ENCODE measurements at regions not wholly inside any gene's neighbourhood (a gene's known extent, or its start where the extent isn't known, plus 50 kb on each side); places are given as distances from the start of the nearest gene placed in this dataset.

DNA sequence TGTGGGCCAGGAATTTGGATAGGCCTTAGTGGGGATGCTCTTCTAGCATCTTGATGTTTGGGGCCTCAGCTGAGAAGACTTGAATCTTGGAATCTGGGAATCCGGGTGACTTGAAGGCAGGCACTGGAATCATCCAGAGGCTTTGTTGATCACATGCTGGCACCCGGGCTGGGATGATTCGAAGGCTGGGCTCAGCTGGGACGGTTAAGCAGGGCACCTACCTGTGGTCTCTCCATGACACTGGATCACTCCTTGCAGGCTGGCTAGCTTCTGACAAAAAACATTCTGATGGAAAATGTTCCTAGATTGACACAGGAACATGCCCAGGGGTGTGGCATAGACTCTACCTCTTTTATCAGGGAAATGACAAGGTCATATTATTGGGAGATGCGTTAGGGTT is 149.1 kb downstream of the TENT4A start:
- TF ChIP-seq Cebpa-rat (IDR thresholded peaks at IDR 0.05): no peak
- Histone ChIP-seq H3K36me3 (no peaks in the 10 kb centered on the region), H3K27ac (no peak overlapping the region), H3K4me3 (no peak overlapping the region), H4K20me1 (no peaks in the 10 kb centered on the region), H3K27me3 (no peaks in the 10 kb centered on the region), H3K4me1 (peaks cover 40% of the 10 kb centered on the region), H3K4me2 (no peak overlapping the region), H3K9me3 (peaks cover 12% of the 10 kb centered on the region), H3K9ac (no peak overlapping the region)

DNA sequence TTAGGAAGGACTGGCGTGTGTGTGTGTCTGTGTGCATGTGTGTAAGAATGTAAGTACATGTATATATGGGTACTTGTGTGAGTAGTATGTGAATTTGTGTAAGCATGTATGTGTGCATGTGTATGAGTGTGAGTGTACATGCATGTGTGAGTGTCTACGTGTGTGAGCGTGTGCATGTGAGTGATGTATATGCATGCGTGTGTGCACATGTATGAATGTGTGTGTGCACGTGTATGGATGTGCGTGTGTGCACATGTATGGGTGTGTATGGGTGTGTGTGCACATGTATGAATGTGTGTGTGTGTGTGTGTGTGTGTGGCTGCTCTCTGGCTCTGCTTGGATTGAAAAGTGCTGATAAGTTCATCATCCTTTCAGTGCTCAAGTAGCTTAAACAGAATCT is 154.5 kb downstream of the TENT4A start:
- Histone ChIP-seq H3K36me3 (no peaks in the 10 kb centered on the region), H3K4me3 (no peak overlapping the region), H3K4me1 (peaks cover 10% of the 10 kb centered on the region), H3K9ac (no peak overlapping the region), H3K27me3 (no peaks in the 10 kb centered on the region), H4K20me1 (no peaks in the 10 kb centered on the region), H3K9me3 (peaks cover 6% of the 10 kb centered on the region), H3K27ac (no peak overlapping the region), H3K4me2 (no peak overlapping the region)
- no peak for TF ChIP-seq Cebpa-rat (IDR thresholded peaks at IDR 0.05)

DNA sequence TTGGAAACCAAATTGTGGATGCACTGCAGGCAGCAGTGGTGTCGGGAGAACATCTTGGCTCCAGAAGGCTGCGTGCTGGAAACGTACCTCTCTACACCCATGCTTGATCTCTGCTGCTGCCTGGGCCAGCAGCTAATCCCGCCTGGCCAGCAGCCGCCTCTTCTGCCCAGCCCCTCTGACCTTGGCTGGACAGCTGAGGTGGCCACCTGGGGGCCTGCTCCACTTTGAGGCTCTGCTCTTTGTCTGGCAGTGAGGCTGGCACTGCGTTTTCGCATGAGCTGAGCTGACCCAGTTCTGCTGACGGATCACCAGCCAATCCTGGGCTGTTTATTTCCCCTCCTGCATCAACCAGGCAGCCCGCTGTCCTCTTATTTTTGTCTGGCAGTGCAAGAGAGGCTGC is 154.9 kb downstream of the TENT4A start:
- no peak overlapping the region for H3K4me3 ChIP-seq
- H4K20me1 ChIP-seq: no peaks in the 10 kb centered on the region
- peaks cover 1% of the 10 kb centered on the region for H3K9me3 ChIP-seq
- H3K36me3 ChIP-seq: no peaks in the 10 kb centered on the region
- peaks cover 10% of the 10 kb centered on the region for H3K4me1 ChIP-seq
- H3K9ac ChIP-seq: no peak overlapping the region
- no peak overlapping the region for H3K27ac ChIP-seq
- H3K27me3 ChIP-seq: no peaks in the 10 kb centered on the region
- H3K4me2 ChIP-seq: no peak overlapping the region
- TF ChIP-seq Cebpa-rat (IDR thresholded peaks at IDR 0.05): no peak

DNA sequence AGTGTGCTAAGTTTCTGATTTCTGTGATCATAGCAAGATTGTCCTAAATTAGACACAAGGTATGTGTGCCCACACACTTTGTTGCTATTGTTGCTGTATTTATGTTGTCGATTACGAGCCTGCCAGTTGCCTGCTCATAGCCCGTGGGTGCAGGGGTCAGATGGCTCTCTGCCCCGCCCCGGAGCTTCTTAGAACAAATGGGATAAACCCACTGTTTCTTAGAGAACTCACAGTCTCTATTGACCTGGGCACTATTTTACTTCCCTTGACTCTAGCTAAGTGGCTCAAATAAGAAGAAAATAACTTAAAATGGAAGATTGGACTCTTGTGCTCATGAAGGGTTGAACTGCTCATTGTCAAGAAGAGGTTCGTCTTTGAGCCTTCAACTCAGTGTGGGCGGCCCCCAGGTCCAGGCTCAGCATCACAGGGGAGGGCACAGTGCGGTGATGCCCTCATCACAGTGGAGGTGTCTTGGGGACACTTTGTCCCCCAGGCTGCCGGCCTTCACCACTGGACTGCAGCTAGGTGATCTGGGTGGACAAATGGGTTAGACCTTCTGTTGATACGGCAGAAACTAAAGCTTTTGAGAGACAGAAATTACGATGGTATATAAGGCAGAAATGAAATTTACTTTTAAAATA is 155.5 kb downstream of the TENT4A start:
- H3K36me3 ChIP-seq: no peaks in the 10 kb centered on the region
- H3K4me3 ChIP-seq: no peak overlapping the region
- TF ChIP-seq Cebpa-rat (IDR thresholded peaks at IDR 0.05): no peak
- no peak overlapping the region for H3K27ac ChIP-seq
- H3K9me3 ChIP-seq: no peaks in the 10 kb centered on the region
- no peak overlapping the region for H3K9ac ChIP-seq
- no peak overlapping the region for H3K4me2 ChIP-seq
- no peaks in the 10 kb centered on the region for H4K20me1 ChIP-seq
- H3K27me3 ChIP-seq: no peaks in the 10 kb centered on the region
- H3K4me1 ChIP-seq: peaks cover 10% of the 10 kb centered on the region

DNA sequence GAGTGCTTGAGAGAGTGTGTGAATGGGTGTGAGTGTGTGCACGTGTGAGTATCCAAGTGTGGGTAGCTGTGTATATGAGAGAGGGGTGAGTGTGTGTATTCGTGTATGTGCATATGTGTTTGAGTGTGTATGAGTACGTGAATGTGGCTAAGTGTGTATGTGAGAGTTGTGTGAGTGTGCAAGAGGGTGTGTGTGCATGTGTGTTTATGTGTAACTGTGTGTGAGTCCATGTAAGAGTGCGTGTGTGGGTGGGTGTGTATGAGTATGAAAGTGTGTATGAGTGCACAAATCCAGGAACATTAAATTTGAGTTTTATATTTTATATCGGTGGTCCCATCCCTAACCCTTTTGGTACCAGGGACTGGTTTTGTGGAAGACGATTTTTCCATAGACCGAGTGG is 156.4 kb downstream of the TENT4A start:
- Histone ChIP-seq H3K4me3 (no peak overlapping the region), H3K27me3 (no peaks in the 10 kb centered on the region), H3K9me3 (no peaks in the 10 kb centered on the region), H3K27ac (no peak overlapping the region), H3K9ac (no peak overlapping the region), H3K4me2 (no peak overlapping the region), H3K36me3 (no peaks in the 10 kb centered on the region), H4K20me1 (no peaks in the 10 kb centered on the region), H3K4me1 (peaks cover 10% of the 10 kb centered on the region)
- no peak for TF ChIP-seq Cebpa-rat (IDR thresholded peaks at IDR 0.05)

DNA sequence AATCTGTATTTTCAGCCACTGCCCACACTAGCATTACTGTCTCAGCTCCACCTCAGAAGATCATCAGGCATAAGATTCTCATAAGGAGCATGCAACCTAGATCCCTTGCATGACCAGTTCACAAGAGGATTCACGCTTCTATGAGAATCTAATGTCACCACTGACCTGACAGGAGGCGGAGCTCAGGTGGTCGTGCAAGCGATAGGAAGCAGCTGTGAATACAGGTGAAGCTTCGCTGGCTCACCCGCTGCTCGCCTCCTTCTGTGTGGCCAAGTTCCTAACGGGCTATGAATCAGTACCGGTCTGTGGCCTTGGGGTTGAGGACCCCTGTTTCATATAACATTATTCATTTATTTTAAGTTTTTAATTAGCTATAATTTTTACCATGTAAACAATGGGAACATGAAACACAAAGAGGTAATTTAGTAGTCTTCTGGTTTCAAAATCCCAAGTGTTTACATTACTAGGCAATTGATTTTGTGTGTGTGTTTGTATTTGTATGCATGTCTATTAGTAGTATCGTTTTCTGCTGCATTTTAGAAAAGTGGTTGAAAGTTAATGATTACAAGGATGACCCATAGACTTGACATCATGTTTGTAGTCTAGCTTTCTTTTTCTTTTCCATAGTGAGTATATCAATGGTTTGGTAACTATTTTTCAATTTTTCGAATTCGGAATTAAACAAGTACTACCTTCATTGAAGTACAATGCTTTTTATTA is 159.4 kb downstream of the TENT4A start:
- no peak for TF ChIP-seq Cebpa-rat (IDR thresholded peaks at IDR 0.05)
- Histone ChIP-seq H3K9me3 (no peaks in the 10 kb centered on the region), H3K4me2 (no peak overlapping the region), H3K9ac (no peak overlapping the region), H3K27me3 (no peaks in the 10 kb centered on the region), H3K27ac (no peak overlapping the region), H3K4me3 (no peak overlapping the region), H3K36me3 (no peaks in the 10 kb centered on the region), H4K20me1 (no peaks in the 10 kb centered on the region), H3K4me1 (no peaks in the 10 kb centered on the region)

DNA sequence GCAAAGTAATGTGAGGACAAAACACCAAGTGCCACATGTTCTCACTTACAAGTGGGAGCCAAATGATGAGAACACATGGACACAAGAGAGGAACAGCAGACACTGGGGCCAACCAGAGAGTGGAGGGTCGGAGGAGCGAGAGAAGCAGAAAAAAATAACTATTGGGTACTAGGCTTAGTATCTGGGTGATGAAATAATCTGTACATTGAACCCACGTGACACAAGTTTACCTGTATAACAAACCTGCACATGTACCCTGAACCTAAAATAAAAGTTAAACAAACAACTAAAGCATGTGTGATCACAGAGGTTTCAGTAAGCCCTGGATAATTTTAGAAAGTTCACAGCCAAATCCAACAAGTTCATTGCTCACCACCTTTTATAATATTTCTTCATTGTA is 160.1 kb downstream of the TENT4A start:
- H3K27me3 ChIP-seq: no peaks in the 10 kb centered on the region
- TF ChIP-seq Cebpa-rat (IDR thresholded peaks at IDR 0.05): no peak
- H3K27ac ChIP-seq: no peak overlapping the region

DNA sequence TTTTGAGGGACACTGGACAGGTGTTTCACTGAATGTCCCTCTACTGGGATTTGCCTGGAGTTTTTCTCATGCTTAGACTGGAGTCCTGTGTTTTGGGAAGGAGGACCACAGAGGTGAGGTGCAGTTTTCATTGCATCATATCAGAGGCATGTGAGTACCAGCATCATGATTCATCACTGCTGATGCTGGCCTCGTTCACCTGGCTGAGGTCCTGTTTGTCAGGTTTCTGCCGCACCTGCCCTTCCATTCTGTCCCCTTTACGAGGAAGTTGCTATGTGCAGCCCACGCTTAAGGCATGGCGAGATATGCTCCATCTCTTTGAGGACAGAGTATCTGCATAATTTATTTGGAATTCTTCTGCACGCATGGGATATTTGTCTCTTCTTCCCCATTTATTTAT is 162.1 kb downstream of the TENT4A start:
- Histone ChIP-seq H3K4me1 (no peaks in the 10 kb centered on the region), H3K4me2 (no peak overlapping the region), H4K20me1 (no peaks in the 10 kb centered on the region), H3K9me3 (no peaks in the 10 kb centered on the region), H3K4me3 (no peak overlapping the region), H3K27ac (no peak overlapping the region), H3K27me3 (no peaks in the 10 kb centered on the region), H3K36me3 (no peaks in the 10 kb centered on the region), H3K9ac (no peak overlapping the region)
- TF ChIP-seq Cebpa-rat (IDR thresholded peaks at IDR 0.05): no peak

More for the DNA sequence above, 160.1 kb downstream of the TENT4A start:
- H3K36me3 ChIP-seq: no peaks in the 10 kb centered on the region
- no peak overlapping the region for H3K4me3 ChIP-seq
- H3K4me2 ChIP-seq: no peak overlapping the region
- no peaks in the 10 kb centered on the region for H4K20me1 ChIP-seq
- H3K4me1 ChIP-seq: no peaks in the 10 kb centered on the region
- no peaks in the 10 kb centered on the region for H3K9me3 ChIP-seq
- H3K9ac ChIP-seq: no peak overlapping the region

DNA sequence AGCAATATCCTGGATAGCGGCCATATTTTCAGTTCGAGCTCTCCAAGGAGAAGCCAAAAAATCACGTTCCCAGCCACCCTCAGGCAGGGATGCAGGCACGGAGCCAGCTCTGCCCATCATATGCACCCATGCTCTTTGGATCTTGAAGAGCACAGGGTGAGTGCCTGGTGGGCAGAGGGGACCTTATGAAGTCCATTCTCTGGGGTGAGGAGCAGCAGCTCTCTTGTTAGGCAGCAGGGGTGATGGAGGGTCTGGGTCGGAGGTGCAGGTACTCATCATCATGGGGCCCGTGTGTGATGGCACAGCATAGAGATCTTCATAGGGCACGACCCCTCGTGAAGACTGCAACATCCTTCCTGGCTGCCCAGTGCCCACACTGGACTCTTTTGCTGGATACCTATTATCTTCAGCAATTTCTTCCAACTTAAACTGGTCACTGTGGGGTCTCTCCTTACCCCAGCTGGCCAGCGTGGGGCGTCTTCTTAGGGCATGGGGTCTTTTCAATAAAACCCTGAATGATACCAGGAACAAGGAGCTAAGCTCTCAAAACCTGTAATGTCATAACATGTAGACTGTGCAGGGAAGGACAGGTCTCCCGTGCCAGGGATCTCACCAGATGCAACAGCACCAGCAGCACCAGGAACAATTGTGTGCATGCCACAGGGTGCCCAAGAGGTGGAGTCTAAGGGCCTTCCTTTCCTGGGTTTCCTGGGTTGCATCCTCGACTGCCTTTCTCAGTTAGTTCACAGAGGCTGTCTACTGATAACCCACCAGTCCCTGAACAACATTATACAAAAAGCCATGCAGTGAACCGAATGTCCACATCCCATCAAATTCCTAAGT is 165.0 kb downstream of the TENT4A start:
- H3K4me3 ChIP-seq: no peak overlapping the region
- TF ChIP-seq Cebpa-rat (IDR thresholded peaks at IDR 0.05): no peak
- no peaks in the 10 kb centered on the region for H3K27me3 ChIP-seq
- H3K27ac ChIP-seq: no peak overlapping the region
- no peak overlapping the region for H3K4me2 ChIP-seq
- no peaks in the 10 kb centered on the region for H3K4me1 ChIP-seq
- no peaks in the 10 kb centered on the region for H3K36me3 ChIP-seq
- H4K20me1 ChIP-seq: no peaks in the 10 kb centered on the region
- H3K9ac ChIP-seq: no peak overlapping the region
- no peaks in the 10 kb centered on the region for H3K9me3 ChIP-seq

DNA sequence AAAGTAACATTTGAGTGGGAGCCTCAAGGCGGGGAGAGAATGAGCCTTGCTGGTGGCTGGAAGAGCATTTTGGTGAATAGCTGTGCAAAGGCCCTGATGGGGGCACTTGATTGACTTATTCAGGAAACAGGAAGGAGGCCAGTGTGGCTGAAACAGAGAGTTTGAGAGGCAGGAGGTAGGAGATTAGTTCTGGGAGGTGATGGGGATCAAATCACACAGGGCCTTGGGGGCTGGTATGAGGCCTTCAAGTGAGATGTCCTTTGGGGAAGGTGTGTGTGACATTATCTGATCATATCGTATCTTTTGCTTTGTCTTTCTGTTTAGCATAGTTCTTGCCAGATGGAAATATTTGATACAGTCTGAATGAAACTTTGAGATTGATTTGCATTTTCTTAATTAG is 172.3 kb downstream of the TENT4A start:
- no peak overlapping the region for H3K9ac ChIP-seq
- H4K20me1 ChIP-seq: no peaks in the 10 kb centered on the region
- H3K36me3 ChIP-seq: no peaks in the 10 kb centered on the region
- no peak overlapping the region for H3K27ac ChIP-seq
- no peak for TF ChIP-seq Cebpa-rat (IDR thresholded peaks at IDR 0.05)
- no peak overlapping the region for H3K4me2 ChIP-seq
- H3K4me1 ChIP-seq: no peaks in the 10 kb centered on the region
- H3K9me3 ChIP-seq: peaks cover 43% of the 10 kb centered on the region
- H3K4me3 ChIP-seq: no peak overlapping the region
- H3K27me3 ChIP-seq: no peaks in the 10 kb centered on the region
